ENCODE measurements at regions not wholly inside any gene's neighbourhood (a gene's known extent, or its start where the extent isn't known, plus 50 kb on each side); places are given as distances from the start of the nearest gene placed in this dataset.

- no peaks in the 10 kb centered on the region for H4K20me1 ChIP-seq (ENCODE audit: insufficient read depth, poor library complexity, severe bottlenecking)
- no peak overlapping the region for H3K27ac ChIP-seq
- 84% methylated on average over 8 of the region's 8 CpGs for WGBS (ENCODE audit: low lambda C conversion rate, missing lambda C conversion rate)
- no peak for TF ChIP-seq EZH2 (IDR thresholded peaks at IDR 0.05; ENCODE audit: borderline replicate concordance)
- TF ChIP-seq CTCF (IDR thresholded peaks at IDR 0.05; ENCODE audit: poor library complexity), result no peak
- TF ChIP-seq EZH2phosphoT487 (IDR thresholded peaks at IDR 0.05; ENCODE audit: low read depth, severe bottlenecking, unreplicated experiment), result no peak
- DNase-seq (ENCODE audit: low spot score), result no peak
- no peaks in the 10 kb centered on the region for H3K4me1 ChIP-seq (ENCODE audit: insufficient read depth)
- H2AFZ ChIP-seq, result no peak overlapping the region
- H3K4me2 ChIP-seq, result no peak overlapping the region
- no peaks in the 10 kb centered on the region for H3K27me3 ChIP-seq
- H3K79me2 ChIP-seq, result no peaks in the 10 kb centered on the region
- H3K9me2 ChIP-seq (replicated peaks; ENCODE audit: insufficient read depth), result no peaks in the 10 kb centered on the region
- no peak overlapping the region for H3K4me3 ChIP-seq
- no peaks in the 10 kb centered on the region for H3K36me3 ChIP-seq (replicated peaks; ENCODE audit: insufficient read depth, low read depth)
- no peaks in the 10 kb centered on the region for H3K9me3 ChIP-seq (ENCODE audit: low read depth)
These were observed 160.0 kb upstream of the SHH start for GRCh38 chr7:155972247-155972646.

GRCh38 chr7:155971180-155971770 is 159.0 kb upstream of the SHH start:
- no peak for TF ChIP-seq EZH2 (IDR thresholded peaks at IDR 0.05; ENCODE audit: borderline replicate concordance)
- H2AFZ ChIP-seq, result no peak overlapping the region

GRCh38 chr7:155969192-155969929 is 157.1 kb upstream of the SHH start:
- Histone ChIP-seq H3K9me2 (replicated peaks; ENCODE audit: insufficient read depth) (no peaks in the 10 kb centered on the region), H3K27me3 (no peaks in the 10 kb centered on the region), H3K4me3 (no peak overlapping the region), H3K36me3 (replicated peaks; ENCODE audit: insufficient read depth, low read depth) (no peaks in the 10 kb centered on the region), H3K4me1 (ENCODE audit: insufficient read depth) (no peaks in the 10 kb centered on the region), H3K9me3 (ENCODE audit: low read depth) (no peaks in the 10 kb centered on the region), H3K27ac (no peak overlapping the region), H3K4me2 (no peak overlapping the region), H4K20me1 (ENCODE audit: insufficient read depth, poor library complexity, severe bottlenecking) (no peaks in the 10 kb centered on the region), H2AFZ (no peak overlapping the region), H3K79me2 (no peaks in the 10 kb centered on the region)
- TF ChIP-seq EZH2 (IDR thresholded peaks at IDR 0.05; ENCODE audit: borderline replicate concordance), result no peak
- TF ChIP-seq CTCF (IDR thresholded peaks at IDR 0.05; ENCODE audit: poor library complexity), result no peak
- no peak for TF ChIP-seq EZH2phosphoT487 (IDR thresholded peaks at IDR 0.05; ENCODE audit: low read depth, severe bottlenecking, unreplicated experiment)
- DNase-seq (ENCODE audit: low spot score), result no peak
- WGBS (ENCODE audit: low lambda C conversion rate, missing lambda C conversion rate), result 93% methylated on average over 21 of the region's 21 CpGs

More at GRCh38 chr7:155971180-155971770, 159.0 kb upstream of the SHH start:
- 86% methylated on average over 15 of the region's 15 CpGs for WGBS (ENCODE audit: low lambda C conversion rate, missing lambda C conversion rate)
- H3K9me3 ChIP-seq (ENCODE audit: low read depth), result no peaks in the 10 kb centered on the region
- H3K9me2 ChIP-seq (replicated peaks; ENCODE audit: insufficient read depth), result no peaks in the 10 kb centered on the region
- DNase-seq (ENCODE audit: low spot score), result no peak
- no peaks in the 10 kb centered on the region for H3K27me3 ChIP-seq
- H3K36me3 ChIP-seq (replicated peaks; ENCODE audit: insufficient read depth, low read depth), result no peaks in the 10 kb centered on the region
- H3K4me2 ChIP-seq, result no peak overlapping the region
- H3K4me3 ChIP-seq, result no peak overlapping the region
- H3K27ac ChIP-seq, result no peak overlapping the region
- H4K20me1 ChIP-seq (ENCODE audit: insufficient read depth, poor library complexity, severe bottlenecking), result no peaks in the 10 kb centered on the region
- no peaks in the 10 kb centered on the region for H3K79me2 ChIP-seq
- H3K4me1 ChIP-seq (ENCODE audit: insufficient read depth), result no peaks in the 10 kb centered on the region

- Histone ChIP-seq H3K4me3 (no peak overlapping the region), H2AFZ (no peak overlapping the region), H3K9me2 (replicated peaks; ENCODE audit: insufficient read depth) (no peaks in the 10 kb centered on the region), H3K79me2 (no peaks in the 10 kb centered on the region), H3K36me3 (replicated peaks; ENCODE audit: insufficient read depth, low read depth) (no peaks in the 10 kb centered on the region), H4K20me1 (ENCODE audit: insufficient read depth, poor library complexity, severe bottlenecking) (no peaks in the 10 kb centered on the region), H3K27me3 (no peaks in the 10 kb centered on the region), H3K4me2 (no peak overlapping the region), H3K4me1 (ENCODE audit: insufficient read depth) (no peaks in the 10 kb centered on the region), H3K9me3 (ENCODE audit: low read depth) (no peaks in the 10 kb centered on the region), H3K27ac (no peak overlapping the region)
- 93% methylated on average over 7 of the region's 7 CpGs for WGBS (ENCODE audit: low lambda C conversion rate, missing lambda C conversion rate)
- DNase-seq (ENCODE audit: low spot score), result no peak
- TF ChIP-seq CTCF (IDR thresholded peaks at IDR 0.05; ENCODE audit: poor library complexity), result no peak
- TF ChIP-seq EZH2 (IDR thresholded peaks at IDR 0.05; ENCODE audit: borderline replicate concordance), result no peak
- TF ChIP-seq EZH2phosphoT487 (IDR thresholded peaks at IDR 0.05; ENCODE audit: low read depth, severe bottlenecking, unreplicated experiment), result no peak
These were observed 152.7 kb upstream of the SHH start for GRCh38 chr7:155965010-155965409.

Measured in hepatocyte (in vitro differentiated cells).